GM12872 (cell line): ENCODE measurements at regions not wholly inside any gene's neighbourhood (a gene's known extent, or its start where the extent isn't known, plus 50 kb on each side); places are given as distances from the start of the nearest gene placed in this dataset.

ENCODE experiments used
- CTCF ChIP-seq: IDR thresholded peaks from 3 replicates; pipeline ENCODE4 v1.5.1; 2011; ENCODE audit warnings: low read depth, mild to moderate bottlenecking, low read length, moderate library complexity; ENCODE audit not compliant: insufficient read depth

- no peak for TF ChIP-seq CTCF
Observed at GRCh38 chr16:79843145-79843544, 242.6 kb upstream of the MAF start.

- no peak for TF ChIP-seq CTCF
Observed at GRCh38 chr16:79842197-79842596, 241.7 kb upstream of the MAF start.

- TF ChIP-seq CTCF, result no peak
Observed at GRCh38 chr16:79839466-79840341, 239.2 kb upstream of the MAF start.

GRCh38 chr16:79838496-79839259 lies 238.1 kb upstream of the MAF start:
- TF ChIP-seq CTCF, result no peak

- TF ChIP-seq CTCF, result no peak
Observed at GRCh38 chr16:79836144-79836543, 235.6 kb upstream of the MAF start.

- no peak for TF ChIP-seq CTCF
Observed at GRCh38 chr16:79835194-79835593, 234.7 kb upstream of the MAF start.

- TF ChIP-seq CTCF, result no peak
Observed at GRCh38 chr16:79834720-79835119, 234.2 kb upstream of the MAF start.
